CD4-positive, alpha-beta T cell treated with Interleukin-17A for 4 hours (primary cell): ENCODE measurements at regions not wholly inside any gene's neighbourhood (a gene's known extent, or its start where the extent isn't known, plus 50 kb on each side); places are given as distances from the start of the nearest gene placed in this dataset.
"Not testable (repeated sequence)": the region's sequence is repeated elsewhere in the genome, so short reads cannot be mapped to it uniquely, and the experiment has no call there.

Experiments
- DNase-seq: peaks from one replicate; pipeline ENCODE4 v3.0.0-alpha.2; 2020; ENCODE audit warnings: mixed read lengths

- no peak for DNase-seq
Measured at GRCh38 chr19:5290336-5291262, 50.0 kb downstream of the PTPRS start.

GRCh38 chr19:5289060-5289990 lies 51.3 kb downstream of the PTPRS start:
- DNase-seq = no peak

DNA sequence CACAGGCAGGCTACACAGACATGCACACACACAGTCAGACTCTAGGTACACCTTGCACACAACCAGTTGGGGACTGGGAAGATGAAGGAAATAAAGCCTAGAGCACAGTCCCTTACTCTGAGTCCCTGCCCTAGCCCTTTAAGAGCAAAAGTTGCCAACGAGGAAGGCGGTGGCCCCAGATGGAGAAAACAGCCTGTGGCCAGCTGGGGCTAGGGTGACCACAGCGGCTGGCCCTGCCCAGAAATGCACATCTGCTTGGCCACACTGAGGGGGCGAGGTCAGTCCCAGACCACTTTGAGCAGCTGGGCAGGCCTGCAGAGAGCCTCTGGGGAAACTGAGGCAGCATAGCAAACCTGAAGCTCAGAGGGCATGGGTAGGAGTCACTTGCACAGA lies 52.3 kb downstream of the PTPRS start:
- DNase-seq = no peak

GRCh38 chr19:5287066-5287465 lies 53.5 kb downstream of the PTPRS start:
- no peak for DNase-seq

GRCh38 chr19:5286465-5287029 lies 54.1 kb downstream of the PTPRS start:
- DNase-seq = no peak

DNA sequence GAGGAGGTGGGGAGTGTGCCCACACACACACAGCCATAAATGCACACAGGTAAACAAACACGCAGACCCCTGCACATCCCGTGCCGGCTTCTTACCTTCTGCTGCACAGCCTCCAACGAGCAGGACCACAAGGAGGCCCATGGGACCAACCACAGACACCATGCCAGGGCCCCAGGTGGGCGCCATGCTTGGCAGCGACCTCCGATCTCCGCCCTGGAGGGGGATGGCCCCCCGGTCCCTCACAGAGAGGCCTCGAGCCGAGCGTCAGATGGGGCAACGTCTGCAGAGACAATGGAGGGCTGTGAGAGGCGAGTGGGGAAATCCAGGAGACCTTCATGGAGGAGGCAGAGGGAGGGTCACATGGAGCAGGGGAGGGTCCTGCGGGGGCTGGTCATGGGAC lies 54.7 kb downstream of the PTPRS start:
- DNase-seq = no peak

- no peak for DNase-seq
Measured at GRCh38 chr19:5285311-5285710, 55.3 kb downstream of the PTPRS start.

GRCh38 chr19:5282901-5283300 lies 57.7 kb downstream of the PTPRS start:
- DNase-seq = no peak

- DNase-seq = no peak
Measured at GRCh38 chr19:5281588-5281987, 59.0 kb downstream of the PTPRS start.

DNA sequence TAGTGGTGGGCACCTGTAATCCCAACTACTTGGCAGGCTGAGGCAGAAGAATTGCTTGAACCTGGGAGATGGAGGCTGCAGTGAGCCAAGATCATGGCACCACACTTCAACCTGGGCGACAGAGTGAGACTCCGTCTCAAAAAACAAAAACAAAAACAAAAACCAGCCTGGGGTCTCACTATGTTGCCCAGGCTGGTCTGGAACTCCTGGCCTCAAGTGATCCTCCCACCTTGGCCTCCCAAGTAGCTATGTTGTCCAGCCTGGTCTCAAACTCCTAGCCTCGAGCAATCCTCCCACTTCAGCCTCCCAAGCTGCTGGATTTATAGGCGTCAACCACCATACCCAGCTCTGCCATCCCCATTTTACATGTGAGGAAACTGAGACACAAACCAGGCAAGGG lies 64.9 kb downstream of the PTPRS start:
- DNase-seq = not testable (repeated sequence)

DNA sequence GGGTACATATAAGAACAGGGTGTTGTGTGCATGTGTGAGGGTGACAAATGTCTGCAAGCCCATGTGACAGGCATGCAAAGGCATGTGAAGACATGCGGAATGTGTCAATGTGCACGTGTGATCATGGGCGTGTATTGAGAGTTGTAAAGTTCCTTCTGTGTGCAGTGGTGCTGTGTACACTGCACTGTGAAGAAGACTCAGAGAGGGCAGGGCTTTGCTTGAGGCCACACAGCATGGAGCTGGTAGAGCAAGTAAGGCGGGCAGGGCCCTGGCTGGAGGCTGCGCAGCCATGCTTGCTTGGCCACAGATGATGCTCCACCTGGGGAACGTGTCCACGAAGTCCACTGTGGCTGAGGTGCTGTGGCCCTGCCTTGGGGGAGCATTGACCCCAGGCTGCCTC lies 66.8 kb downstream of the PTPRS start:
- DNase-seq = no peak

DNA sequence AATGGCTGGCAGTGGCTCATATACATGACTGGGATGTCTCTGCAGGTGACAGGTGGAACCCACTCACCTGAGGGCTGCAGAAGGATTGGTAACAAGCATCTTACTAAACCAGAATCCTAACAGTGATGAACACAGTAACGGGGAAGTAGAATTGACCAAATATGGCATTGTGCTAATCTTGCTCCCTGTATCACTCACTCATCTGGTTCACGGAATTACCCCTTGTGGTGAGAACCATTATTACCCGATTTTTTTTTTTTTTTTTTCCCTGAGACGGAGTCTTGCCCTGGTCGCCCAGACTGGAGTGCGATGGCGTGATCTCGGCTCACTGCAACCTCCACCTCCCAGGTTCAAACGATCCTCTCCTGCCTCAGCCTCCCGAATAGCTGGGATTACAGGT lies 69.5 kb downstream of the PTPRS start:
- DNase-seq = no peak

DNA sequence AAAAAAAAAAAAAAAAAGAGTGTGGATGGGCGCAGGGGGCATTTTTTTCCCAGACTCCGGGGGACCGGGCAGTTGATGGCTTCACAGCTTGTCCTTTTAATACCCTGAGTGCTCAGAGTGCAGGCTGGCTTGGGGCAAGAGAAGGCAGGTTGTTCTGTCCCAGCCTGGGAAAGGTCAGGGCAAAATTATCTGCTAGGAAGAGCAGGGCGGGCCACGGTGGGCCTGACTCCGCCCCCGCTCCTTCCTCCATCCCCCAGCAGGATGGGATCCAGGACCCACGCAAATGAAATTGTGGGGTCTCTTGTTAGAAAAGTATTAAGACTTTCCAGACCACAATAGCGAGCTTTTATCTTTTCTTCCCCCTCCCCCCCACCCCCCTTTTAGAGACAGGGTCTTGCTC lies 70.7 kb downstream of the PTPRS start:
- DNase-seq = no peak

DNA sequence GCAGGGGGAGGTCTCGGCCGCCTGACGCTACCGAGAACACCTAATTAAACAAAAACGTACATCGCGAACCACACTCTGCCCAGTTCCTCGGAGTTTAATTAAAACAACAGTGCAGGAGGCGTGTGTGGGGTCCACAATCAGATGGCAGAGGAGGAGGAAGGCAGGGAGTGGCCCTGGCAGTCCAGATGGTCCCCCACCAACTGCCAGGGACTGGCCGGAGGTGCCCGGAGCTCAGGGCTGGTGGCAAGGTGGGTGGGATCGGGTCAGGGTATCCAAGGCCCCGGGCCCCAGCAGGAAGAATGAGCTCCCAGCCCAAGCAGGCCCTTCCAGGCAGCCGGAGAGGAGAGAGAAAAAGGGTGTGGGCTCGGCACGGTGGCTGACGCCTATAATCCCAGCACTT lies 71.3 kb downstream of the PTPRS start:
- no peak for DNase-seq

GRCh38 chr19:5268801-5269200 lies 71.8 kb downstream of the PTPRS start:
- no peak for DNase-seq

DNA sequence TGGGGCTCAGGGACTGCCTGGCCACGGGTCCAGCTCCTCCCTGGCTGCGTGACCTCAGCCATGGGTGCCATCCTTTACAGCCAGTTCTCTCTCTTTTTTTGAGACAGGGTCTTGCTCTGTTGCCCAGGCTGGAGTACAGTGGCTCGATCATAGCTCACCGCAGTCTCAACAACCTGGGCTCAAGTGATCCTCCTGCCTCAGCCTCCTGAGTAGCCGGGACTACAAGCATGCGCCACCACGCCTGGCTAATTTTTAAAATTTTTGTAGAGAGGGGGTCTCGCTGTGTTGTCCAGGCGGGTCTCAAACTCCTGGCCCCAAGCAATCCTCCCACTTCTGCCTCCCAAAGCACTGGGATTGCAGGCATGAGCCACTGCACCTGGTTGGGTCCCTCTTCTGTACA lies 75.4 kb downstream of the PTPRS start:
- DNase-seq = no peak

GRCh38 chr19:5264453-5264852 lies 76.2 kb downstream of the PTPRS start:
- DNase-seq = no peak

- DNase-seq = no peak
Measured at GRCh38 chr19:5263615-5264014, 77.0 kb downstream of the PTPRS start.

- no peak for DNase-seq
Measured at GRCh38 chr19:5262721-5263120, 77.9 kb downstream of the PTPRS start.

- no peak for DNase-seq
Measured at GRCh38 chr19:5261156-5261890, 79.3 kb downstream of the PTPRS start.

GRCh38 chr19:5260381-5260967 lies 80.1 kb downstream of the PTPRS start:
- no peak for DNase-seq

DNA sequence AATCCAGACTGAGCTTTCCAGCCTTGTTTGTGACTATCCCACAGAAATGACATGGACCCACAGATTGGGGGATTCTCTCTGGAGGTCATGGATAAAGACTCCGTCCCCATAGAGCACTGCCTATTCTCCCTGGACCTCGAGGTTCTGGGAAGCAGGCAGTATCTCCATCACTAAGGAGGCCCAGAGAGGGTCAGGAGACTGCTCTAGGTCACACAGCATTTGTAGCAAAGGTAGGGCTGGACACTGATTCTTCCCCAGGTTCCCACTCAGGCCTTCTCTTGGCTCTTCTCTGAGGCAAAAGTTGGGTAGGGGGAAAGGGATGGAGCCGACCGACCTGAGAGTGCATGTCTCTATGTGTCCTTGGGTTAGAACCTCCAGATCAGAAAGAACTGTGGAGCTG lies 80.9 kb downstream of the PTPRS start:
- no peak for DNase-seq
